NOMO-1 (cell line): ENCODE measurements at regions not wholly inside any gene's neighbourhood (a gene's known extent, or its start where the extent isn't known, plus 50 kb on each side); places are given as distances from the start of the nearest gene placed in this dataset.
"Not testable (repeated sequence)": the region's sequence is repeated elsewhere in the genome, so short reads cannot be mapped to it uniquely, and the experiment has no call there.

ENCODE experiments used
- DNase-seq, 2 experiments: peaks; one replicate each; lab custom pipeline; 2025; ENCODE audit not compliant: unreplicated experiment in 2 of 2; lab: John Stamatoyannopoulos, UW

- no peak for DNase-seq
These were observed 558.3 kb downstream of the DTWD2 start for GRCh38 chr5:118430076-118430475.

GRCh38 chr5:118407958-118408357 is 580.4 kb downstream of the DTWD2 start:
- no peak for DNase-seq

- DNase-seq: no peak
These were observed 582.7 kb downstream of the DTWD2 start for GRCh38 chr5:118405650-118406061.

- DNase-seq: no peak
These were observed 591.1 kb downstream of the DTWD2 start for GRCh38 chr5:118397236-118397635.

GRCh38 chr5:118392491-118392890 is 595.9 kb downstream of the DTWD2 start:
- DNase-seq: no peak

- not testable (repeated sequence) for DNase-seq
These were observed 605.4 kb downstream of the DTWD2 start for GRCh38 chr5:118382931-118383330.

GRCh38 chr5:118379470-118379869 is 608.9 kb downstream of the DTWD2 start:
- DNase-seq: no peak

GRCh38 chr5:118378959-118379358 is 609.4 kb downstream of the DTWD2 start:
- no peak for DNase-seq

GRCh38 chr5:118377420-118377819 is 610.9 kb downstream of the DTWD2 start:
- no peak for DNase-seq

GRCh38 chr5:118371973-118372831 is 616.1 kb downstream of the DTWD2 start:
- no peak for DNase-seq

- no peak for DNase-seq
These were observed 621.9 kb downstream of the DTWD2 start for GRCh38 chr5:118366429-118366828.

- no peak for DNase-seq
These were observed 622.6 kb downstream of the DTWD2 start for GRCh38 chr5:118365718-118366117.

GRCh38 chr5:118354797-118355196 is 633.5 kb downstream of the DTWD2 start:
- DNase-seq: no peak

- DNase-seq: no peak
These were observed 634.4 kb downstream of the DTWD2 start for GRCh38 chr5:118353970-118354369.

- DNase-seq: no peak
These were observed 651.9 kb downstream of the DTWD2 start for GRCh38 chr5:118336468-118336867.

GRCh38 chr5:118327389-118327788 is 661.0 kb downstream of the DTWD2 start:
- no peak for DNase-seq

- no peak for DNase-seq
These were observed 661.8 kb downstream of the DTWD2 start for GRCh38 chr5:118326481-118327045.

- no peak for DNase-seq
These were observed 662.4 kb downstream of the DTWD2 start for GRCh38 chr5:118325931-118326330.

GRCh38 chr5:118323723-118324122 is 664.6 kb downstream of the DTWD2 start:
- not testable (repeated sequence) for DNase-seq

GRCh38 chr5:118321081-118321480 is 667.3 kb downstream of the DTWD2 start:
- no peak for DNase-seq

- no peak for DNase-seq
These were observed 668.2 kb downstream of the DTWD2 start for GRCh38 chr5:118320121-118320520.

GRCh38 chr5:118314931-118315330 is 673.4 kb downstream of the DTWD2 start:
- no peak for DNase-seq
